GM12865 (cell line): ENCODE measurements at regions not wholly inside any gene's neighbourhood (a gene's known extent, or its start where the extent isn't known, plus 50 kb on each side); places are given as distances from the start of the nearest gene placed in this dataset.

Experiments
- DNase-seq: peaks from one replicate; pipeline ENCODE4 v3.0.0; 2010; ENCODE audit warnings: low read depth
- H3K4me3 ChIP-seq: 2 replicates; pipeline ENCODE4 v1.5.1; 2011; ENCODE audit warnings: mild to moderate bottlenecking, low read depth, low read length, control low read depth
- CTCF ChIP-seq: IDR thresholded peaks from 2 replicates; pipeline ENCODE4 v1.5.1; 2011; ENCODE audit warnings: low read length, control low read depth, low read depth, inconsistent platforms; ENCODE audit not compliant: insufficient read depth; ENCODE audit errors: missing control alignments

- DNase-seq: no peak
- TF ChIP-seq CTCF: no peak
- no peak overlapping the region for H3K4me3 ChIP-seq
Measured at GRCh38 chr14:44374906-44375305, 132.2 kb downstream of the FSCB start.

GRCh38 chr14:44372807-44373489 is 134.1 kb downstream of the FSCB start:
- TF ChIP-seq CTCF: no peak
- DNase-seq: no peak
- no peak overlapping the region for H3K4me3 ChIP-seq

- no peak for DNase-seq
Measured at GRCh38 chr14:44372231-44372630, 134.9 kb downstream of the FSCB start.

GRCh38 chr14:44370727-44371126 is 136.4 kb downstream of the FSCB start:
- H3K4me3 ChIP-seq: no peak overlapping the region
- TF ChIP-seq CTCF: no peak
- DNase-seq: no peak

More at GRCh38 chr14:44372231-44372630, 134.9 kb downstream of the FSCB start:
- no peak for TF ChIP-seq CTCF
- no peak overlapping the region for H3K4me3 ChIP-seq

GRCh38 chr14:44369401-44370123 is 137.5 kb downstream of the FSCB start:
- DNase-seq: no peak
- no peak for TF ChIP-seq CTCF
- no peak overlapping the region for H3K4me3 ChIP-seq

GRCh38 chr14:44361083-44361482 is 146.0 kb downstream of the FSCB start:
- DNase-seq: no peak

More at GRCh38 chr14:44361083-44361482, 146.0 kb downstream of the FSCB start:
- no peak for TF ChIP-seq CTCF
- no peak overlapping the region for H3K4me3 ChIP-seq
